ENCODE measurements at regions not wholly inside any gene's neighbourhood (a gene's known extent, or its start where the extent isn't known, plus 50 kb on each side); places are given as distances from the start of the nearest gene placed in this dataset.

DNA sequence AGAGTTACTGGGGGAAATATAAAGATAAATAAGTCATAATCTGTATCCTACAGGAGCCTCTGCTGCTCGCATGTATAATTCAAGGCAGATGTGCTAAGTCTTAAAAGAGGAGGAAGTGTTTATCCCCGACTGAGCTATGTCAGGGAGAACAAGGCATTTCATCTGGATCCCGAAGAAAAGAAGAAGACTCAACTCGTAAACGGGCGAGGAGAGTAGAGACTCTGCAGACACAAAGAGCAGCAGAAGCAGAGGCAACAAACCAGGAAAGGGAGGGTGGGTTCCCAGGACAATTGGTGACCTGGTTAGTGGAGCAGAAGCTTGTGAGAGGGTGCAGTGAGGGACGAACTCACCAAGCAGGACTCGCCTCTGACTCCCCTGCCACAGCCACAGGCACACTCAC lies 368.6 kb downstream of the EIPR1 start:
- intact Hi-C loops (cut with DNase I), result no loop called here
- no peak for DNase-seq (ENCODE audit: low spot score)

DNA sequence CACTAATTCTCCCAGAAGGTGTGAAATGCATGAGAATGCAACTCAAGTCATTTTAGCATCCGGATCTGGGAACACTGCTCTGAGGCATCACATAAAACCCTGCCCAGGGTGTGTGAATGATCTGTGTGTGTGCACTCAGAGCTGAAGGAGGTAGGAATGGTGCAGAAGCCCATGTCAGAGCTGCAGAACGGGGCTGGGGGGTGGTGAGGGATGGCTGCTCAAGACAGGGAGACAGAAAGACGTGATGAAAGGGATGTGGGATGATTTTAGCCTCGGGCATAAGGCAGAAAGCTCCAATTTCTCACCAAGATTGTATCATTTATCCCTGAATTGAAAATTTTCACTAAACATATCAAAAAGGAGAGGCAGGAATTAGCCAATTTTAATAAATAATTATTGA lies 369.1 kb downstream of the EIPR1 start:
- DNase-seq (ENCODE audit: low spot score), result no peak
- intact Hi-C loops (cut with DNase I), result no loop called here

DNA sequence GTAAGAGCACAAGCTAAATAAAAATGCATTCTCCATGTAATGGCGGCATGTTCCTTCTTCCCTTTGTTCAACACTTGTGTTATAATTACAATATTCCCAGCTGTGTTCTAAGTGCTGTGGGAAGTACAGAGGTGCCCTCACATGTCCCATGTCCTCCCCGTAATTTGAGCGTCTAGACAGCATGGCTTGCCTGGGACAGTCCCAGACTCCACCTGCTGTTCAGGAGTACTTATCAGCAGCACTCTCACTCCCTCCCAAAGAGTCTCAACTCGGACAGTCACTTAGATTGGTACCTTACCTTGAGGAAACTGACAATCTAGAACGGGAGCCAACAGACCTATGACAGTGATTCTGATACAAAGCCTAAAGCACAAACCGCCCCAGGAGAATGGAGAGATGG lies 370.5 kb downstream of the EIPR1 start:
- no peak for DNase-seq (ENCODE audit: low spot score)
- intact Hi-C loops (cut with DNase I), result no loop called here

DNA sequence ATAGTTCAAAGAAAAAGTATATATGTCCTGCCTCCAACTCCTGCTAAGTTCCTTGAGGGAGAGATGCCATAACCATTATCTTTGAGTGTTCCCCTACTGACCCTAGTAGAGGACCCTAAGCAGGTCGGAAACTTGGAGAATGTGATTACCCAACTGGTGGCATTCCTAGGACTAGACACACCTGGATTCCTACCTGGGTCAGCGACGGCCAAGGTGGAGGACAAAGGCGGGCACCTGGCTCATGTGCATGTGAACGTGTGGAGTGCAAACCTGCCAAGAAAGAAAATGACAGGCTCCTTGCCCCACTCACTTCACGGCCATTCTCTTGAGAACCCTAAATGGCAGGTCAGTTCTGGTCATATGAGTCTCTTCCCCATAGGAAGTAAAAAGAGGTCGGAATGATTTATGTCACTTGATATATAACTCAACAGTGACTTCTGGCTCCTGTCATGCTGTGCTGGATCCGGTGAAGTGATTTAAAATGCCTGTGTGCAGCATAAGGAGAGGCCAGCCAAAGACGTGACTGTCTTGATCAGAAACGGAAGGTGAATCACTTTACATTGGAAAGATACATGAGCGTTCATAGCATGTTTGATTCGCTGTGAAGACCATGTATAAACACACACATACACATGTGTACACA lies 371.6 kb downstream of the EIPR1 start:
- DNase-seq (ENCODE audit: low spot score), result no peak
- intact Hi-C loops (cut with DNase I), result no loop called here

DNA sequence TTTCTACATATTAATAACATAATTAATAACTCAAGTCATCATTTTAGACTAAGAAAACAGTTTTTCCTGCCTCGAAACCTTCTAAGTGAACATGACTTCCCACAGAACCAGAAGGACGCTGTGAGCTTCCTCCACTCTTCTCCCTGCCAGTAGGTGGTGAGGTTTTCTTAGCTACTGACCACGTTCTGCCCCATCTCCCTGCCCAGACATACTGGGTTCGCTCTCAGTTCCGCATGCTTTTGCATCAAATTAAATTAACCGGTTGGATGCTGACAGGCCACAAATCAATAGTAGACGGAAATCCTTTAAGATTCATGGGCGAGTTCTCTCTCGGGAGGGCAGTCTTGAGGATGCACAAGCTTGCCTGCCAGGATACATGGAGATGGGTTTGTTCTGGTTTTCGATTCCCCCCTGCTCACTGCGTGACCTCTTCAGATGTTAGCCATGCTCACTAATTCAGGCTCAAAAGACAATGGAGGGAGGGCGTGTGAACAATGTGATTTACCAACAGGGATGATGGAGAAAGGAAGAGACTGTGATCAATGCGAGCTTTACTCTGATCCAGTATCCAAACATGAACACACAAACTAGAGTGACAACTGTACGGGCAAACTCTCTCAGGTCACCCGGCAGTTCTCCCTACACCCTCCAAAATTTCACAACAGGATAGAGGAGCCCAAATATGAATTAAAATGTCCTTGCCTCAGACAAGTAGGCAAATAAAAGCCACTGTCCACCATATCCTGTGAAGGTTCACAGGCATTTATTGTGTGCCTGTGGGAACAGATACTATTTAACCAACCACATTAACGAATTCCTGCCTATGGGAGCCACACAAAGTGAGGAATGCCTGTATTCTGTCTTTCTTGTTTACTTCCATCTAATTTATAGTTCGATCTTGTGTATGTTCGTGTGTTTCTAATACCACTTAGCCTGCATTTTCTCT lies 375.7 kb downstream of the EIPR1 start:
- DNase-seq (ENCODE audit: low spot score), result no peak
- intact Hi-C loops (cut with DNase I), result loop anchor here (5.0 kb wide), 1 partner anchor 300 kb away; no protein-coding TSS in a partner anchor

DNA sequence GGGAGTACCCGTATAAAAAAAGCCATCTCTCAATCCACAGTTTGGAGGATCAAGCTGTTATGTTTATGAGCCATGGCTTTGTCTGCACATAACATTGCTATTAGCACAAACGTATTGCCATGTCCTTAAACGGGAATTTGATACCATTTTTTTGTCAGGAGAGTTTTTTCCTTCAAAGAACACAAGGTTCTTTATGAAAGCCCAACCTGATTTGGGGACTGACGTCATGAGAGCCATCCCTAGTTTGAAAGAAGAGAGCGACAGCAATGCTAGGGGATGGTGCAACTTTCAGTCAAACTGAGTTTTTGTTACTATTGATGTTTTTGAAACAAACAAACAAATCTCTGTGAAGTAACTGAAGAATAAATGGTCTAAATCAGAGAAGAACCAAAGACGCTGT lies 376.6 kb downstream of the EIPR1 start:
- DNase-seq (ENCODE audit: low spot score), result no peak
- intact Hi-C loops (cut with DNase I), result loop anchor here (5.0 kb wide), 1 partner anchor 301 kb away; no protein-coding TSS in a partner anchor

DNA sequence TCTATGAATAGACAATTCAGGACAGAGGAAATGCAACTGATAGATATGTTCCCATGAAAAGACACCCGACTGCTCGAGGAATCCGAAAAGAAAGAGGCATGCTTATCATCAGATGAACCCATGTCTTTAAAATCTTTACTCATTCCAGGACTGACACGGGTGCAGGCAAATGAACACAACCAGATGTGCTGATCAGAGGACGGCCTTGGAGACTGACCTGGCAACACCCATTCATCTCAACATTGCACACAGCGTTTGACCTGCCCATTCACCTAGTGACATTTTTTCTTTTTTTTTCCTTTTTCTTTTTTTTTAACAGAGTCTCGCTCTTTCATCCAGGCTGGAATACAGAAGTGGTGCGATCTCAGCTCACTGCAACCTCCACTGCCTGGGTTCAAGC lies 377.5 kb downstream of the EIPR1 start:
- intact Hi-C loops (cut with DNase I), result loop anchor here (5.0 kb wide), 1 partner anchor 302 kb away; no protein-coding TSS in a partner anchor
- DNase-seq (ENCODE audit: low spot score), result no peak

DNA sequence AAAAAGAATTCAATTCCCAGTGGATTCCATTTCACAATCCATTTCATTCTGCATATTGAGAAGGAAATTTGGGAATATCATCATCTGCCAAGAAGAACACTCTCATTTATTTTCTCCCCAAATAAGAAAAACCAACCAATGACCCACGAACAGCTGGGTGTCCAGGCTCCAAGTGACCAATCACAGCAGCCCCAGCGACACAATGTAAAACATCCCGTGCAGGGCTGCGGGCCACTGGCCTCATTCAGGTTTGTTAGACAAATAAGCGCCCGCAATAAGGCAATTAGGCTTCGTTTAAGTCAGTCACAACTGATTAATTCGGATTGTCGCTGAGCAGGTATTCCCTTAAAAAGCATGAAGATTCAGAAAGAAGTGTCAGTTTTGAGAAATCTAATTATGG lies 378.6 kb downstream of the EIPR1 start:
- intact Hi-C loops (cut with DNase I), result no loop called here
- no peak for DNase-seq (ENCODE audit: low spot score)

DNA sequence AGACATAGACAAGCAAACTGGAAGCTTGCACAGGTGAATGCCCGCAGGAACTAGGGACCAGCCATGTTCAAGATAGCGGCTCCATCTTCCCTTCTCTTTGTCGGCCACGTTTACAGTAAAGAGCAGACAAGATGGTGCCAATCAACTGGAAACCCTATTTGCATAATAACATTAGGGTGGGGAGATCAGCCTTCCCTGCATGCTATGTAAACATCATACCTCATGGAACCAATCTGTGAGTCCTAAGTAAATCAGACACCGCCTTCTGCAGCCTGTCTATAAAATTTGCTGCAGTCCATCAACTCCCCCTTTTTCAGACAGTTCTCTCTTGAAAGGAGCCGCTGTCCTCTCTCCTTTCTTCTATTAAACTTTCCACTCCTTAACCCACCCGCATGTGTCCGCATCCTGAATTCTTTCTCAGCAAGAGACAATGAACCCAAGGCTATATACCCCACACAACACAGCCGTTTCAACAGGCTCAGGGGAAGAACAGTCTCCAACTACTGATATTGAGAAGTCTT lies 384.4 kb downstream of the EIPR1 start:
- DNase-seq (ENCODE audit: low spot score), result no peak
- intact Hi-C loops (cut with DNase I), result no loop called here

DNA sequence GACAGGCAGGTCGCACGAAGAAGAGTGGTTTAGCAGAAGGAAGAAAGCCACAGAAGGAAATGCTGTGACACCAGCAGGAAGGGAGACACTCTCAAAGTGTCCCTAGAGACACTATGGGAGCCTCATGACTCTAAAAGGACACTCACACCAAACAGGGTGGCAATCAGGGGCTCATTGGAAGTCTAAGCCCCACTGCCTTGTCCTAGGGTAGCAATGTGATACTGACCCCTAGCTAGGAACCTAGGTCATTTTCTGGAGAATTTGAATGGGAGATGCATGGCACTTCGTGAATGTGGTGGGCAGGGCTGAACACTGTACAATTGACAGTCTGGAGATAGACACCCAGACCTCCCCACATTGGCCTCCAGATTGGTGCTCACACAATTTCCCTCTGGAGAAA lies 385.0 kb downstream of the EIPR1 start:
- intact Hi-C loops (cut with DNase I), result no loop called here
- DNase-seq (ENCODE audit: low spot score), result no peak

DNA sequence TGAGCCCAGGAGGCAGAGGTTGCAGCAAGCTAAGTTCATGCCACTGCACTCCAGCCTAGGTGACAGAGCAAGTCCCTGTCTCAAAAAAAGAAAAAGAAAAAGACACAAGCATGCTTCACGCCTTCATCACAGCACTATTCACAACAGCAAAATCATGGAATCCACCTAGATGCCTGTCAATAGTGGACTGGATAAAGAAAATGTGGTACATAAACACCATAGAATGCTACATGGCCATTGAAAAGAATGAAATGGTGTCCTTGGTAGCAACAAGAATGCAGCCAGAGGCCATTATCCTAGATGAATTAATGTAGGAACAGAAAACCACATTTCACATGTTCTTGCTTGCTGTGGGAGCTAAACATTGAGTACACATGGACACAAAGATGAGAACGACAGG lies 392.6 kb downstream of the EIPR1 start:
- intact Hi-C loops (cut with DNase I), result no loop called here

DNA sequence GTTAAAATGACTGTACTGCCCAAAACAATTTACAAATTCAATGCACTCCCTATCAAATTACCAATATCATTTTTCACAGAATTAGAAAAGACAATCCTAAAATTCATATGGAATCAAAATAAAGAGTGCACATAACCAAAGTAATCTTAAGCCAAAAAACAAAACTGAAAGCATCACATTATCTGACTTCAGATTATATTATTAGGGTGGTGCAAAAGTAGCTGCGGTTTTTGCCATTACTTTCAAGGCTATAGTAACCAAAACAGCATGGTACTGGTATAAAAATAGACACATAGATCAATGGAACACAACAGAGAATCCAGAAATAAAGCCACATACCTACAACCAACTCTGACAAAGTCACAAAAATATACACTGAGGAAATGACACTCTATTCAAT lies 396.6 kb downstream of the EIPR1 start:
- no peak for DNase-seq (ENCODE audit: low spot score)

More for the DNA sequence above, 392.6 kb downstream of the EIPR1 start:
- DNase-seq (ENCODE audit: low spot score), result no peak

DNA sequence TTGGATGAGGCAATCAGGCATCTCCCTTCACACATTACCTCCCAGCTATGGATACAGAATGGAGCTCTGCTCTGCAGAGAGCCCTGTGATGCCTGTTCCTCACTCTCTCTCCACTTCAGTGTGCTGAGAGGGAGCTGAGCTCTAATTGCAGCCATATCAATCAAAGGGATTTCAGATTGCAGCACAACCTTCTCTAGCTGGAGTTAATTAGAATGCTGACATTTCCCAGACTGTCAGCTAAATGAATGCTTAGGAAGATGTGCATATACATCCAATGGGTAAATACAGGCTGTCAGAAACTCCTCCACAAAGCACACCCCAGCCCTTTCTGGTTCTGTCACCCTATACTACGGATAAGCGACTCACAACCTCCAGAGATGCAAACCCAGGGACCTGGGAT lies 402.6 kb downstream of the EIPR1 start:
- intact Hi-C loops (cut with DNase I), result no loop called here
- no peak for DNase-seq (ENCODE audit: low spot score)

More for the DNA sequence above, 396.6 kb downstream of the EIPR1 start:
- intact Hi-C loops (cut with DNase I), result no loop called here

DNA sequence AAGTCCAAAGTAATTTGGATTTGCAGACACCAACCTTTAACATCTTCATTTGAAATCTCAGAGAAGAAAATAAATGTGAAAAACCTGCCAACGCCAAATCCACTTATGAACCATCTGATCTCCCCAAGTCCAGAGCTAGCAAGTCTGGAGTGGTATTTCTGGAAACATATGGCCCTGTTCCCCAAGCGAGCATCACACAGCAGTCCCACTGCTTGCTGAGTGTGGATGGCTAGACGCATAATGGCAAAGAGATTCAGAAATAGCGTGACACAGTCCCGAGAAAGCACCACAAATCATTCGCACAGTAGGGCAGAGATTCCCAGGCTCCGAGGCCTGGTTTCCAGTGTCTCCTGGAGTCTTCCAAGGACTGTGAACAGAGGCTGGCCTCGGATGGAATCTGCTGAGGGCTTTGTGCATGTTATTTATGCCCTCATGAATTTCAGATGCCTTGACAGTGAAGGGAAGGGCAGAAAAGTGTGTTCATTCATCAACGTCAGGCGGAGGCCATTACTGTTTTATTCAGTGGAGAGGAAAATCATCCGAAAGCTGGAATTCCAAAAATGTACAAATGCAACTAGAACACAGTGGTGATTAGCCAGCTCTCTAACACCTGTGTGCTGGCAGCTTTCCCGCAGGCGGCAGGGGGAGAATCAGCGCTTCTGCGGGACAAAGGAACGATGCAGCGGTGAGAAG lies 417.0 kb downstream of the EIPR1 start:
- intact Hi-C loops (cut with DNase I), result no loop called here
- no peak for DNase-seq (ENCODE audit: low spot score)

DNA sequence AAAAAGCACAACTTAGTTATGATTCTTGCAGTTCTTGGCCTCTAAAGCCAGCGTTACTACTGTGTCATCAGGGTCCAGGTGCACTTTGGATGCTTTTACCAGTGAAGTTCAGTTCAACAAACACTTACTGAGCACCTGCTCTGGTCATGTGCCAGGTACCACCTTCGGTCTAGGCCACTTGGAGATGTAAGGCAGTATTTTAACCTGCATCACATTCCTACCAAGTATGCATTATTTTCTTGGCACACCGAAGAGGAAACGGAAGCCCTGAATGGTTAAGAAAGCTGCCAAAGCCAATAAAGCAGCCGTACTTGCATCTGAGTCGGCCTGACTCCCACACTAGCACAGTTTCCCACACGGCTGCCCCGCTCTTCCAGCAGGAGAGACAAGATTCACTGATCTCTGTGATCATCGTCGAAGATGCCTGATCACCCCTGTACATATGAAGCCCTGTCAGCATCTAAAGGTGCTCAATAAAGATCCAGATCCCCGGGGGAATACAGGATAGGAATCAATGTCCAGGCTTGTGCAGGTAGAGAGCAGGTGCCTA lies 427.1 kb downstream of the EIPR1 start:
- intact Hi-C loops (cut with DNase I), result no loop called here

DNA sequence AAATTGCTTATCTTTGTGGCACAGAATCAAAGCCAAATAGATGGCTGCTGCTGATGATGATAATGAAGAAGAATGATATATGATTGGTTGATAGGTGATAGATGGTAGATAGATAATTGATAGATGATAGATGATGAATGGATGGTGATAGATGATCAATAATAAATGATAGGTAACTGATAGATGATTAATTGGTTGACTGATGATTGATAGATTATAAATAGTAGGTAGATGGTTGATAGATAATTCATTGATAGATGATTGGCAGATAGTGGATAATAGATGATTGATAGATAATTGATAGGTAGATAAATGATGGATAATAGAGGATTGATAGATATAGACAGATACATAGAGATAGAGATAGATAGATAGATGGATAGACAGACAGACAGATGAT lies 430.2 kb downstream of the EIPR1 start:
- no peak for DNase-seq (ENCODE audit: low spot score)
- intact Hi-C loops (cut with DNase I), result no loop called here

More for the DNA sequence above, 427.1 kb downstream of the EIPR1 start:
- DNase-seq (ENCODE audit: low spot score), result no peak

DNA sequence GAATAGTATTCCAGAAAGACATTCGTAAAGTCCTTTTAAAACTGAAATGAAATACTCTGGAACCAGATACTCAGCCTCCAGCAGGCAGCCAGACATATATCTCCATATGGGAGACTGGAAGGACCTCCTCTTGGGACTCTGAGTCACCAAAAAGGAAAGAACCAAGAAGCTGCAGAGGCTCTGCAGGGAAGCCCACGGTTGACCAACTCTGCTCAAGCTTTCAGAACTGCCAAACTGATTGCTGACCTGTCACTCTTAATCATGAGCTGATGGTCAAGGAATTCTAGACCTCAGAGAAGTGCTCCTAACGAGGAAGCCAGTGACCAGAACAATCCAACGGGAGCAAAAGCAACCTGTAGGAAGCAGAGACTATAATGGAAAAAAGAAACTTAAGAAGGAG lies 434.7 kb downstream of the EIPR1 start:
- DNase-seq (ENCODE audit: low spot score), result no peak
- intact Hi-C loops (cut with DNase I), result no loop called here

DNA sequence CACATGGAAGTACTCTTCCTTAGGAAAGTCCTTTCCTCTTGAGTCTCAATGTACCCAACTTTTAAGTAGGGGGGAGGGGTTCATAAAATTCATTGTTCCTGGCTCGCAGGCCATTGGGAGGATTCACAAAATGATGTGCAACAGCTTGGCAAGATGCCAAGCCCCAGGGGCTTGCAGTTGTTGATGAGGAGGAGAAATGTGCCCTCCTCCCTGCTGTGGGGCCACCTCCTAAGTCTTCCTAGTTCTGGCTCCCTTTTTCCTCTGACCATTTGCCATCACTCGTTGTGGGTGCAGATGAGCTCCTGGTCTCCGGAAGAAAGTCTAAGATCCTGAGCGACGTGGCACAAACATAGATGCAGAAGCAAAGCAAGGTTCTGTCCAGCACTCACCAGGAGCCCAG lies 435.4 kb downstream of the EIPR1 start:
- intact Hi-C loops (cut with DNase I), result no loop called here
- DNase-seq (ENCODE audit: low spot score), result no peak

DNA sequence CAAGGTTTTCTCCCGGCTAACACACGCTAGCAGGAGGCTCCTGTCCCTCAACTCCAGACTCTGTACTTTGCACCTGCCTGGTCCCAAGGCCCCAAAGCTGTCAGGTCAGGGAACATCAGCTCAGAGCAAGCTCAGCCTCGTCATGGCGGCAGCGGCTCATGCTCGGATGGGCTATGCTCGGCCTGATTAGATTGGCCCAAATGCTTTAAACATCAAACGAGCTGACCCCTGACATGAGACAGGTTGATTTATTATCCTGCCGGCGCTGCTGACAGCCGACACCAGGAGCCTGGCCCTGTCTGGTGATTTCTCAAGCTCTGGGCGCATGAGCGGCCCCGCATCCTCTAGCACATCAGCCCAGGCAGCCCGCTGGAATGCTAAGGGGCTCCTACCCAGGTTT lies 436.4 kb downstream of the EIPR1 start:
- intact Hi-C loops (cut with DNase I), result no loop called here
- no peak for DNase-seq (ENCODE audit: low spot score)

DNA sequence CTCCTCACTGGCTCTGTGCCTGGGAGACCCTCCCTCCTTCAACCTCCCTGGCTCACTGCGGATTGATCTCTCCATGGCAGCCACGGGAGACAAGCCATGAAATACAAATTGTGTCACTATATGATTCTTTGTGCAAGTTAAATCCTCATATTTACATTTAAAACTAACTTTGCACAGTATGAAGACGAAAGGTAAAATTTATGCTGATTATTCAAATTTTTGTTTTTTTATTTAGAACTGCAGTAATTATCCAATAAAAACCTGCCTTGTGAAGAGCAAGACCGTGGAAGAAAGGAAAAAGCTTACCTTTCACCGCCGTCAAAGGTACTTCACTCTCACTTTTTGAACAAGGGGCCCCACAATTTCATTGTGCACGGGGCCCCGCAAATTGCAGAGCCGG lies 436.9 kb downstream of the EIPR1 start:
- DNase-seq (ENCODE audit: low spot score), result no peak
- intact Hi-C loops (cut with DNase I), result no loop called here

Measured in cardiac septum (tissue), 1 donor.